Suprapubic skin (tissue), 4 donors: ENCODE measurements at regions not wholly inside any gene's neighbourhood (a gene's known extent, or its start where the extent isn't known, plus 50 kb on each side); places are given as distances from the start of the nearest gene placed in this dataset.

ENCODE experiments used
- CTCF ChIP-seq, 2 donors: fragments of 200-600 bp in 1 of 2; fragments of 450-650 bp in 1 of 2; sonication (generic) in 1 of 2; IDR thresholded peaks; one replicate each; pipeline ENCODE4 v1.5.1; 2016 to 2019; ENCODE audit warnings: antibody characterized with exemption in 2 of 2, mild to moderate bottlenecking in 1 of 2, moderate library complexity in 1 of 2
- EP300 ChIP-seq: sonication (generic); formaldehyde crosslinking; IDR thresholded peaks from one replicate; pipeline ENCODE4 v1.6.1; 2017; ENCODE audit warnings: antibody characterized with exemption
- POLR2A ChIP-seq, 2 donors: fragments of 450-650 bp; IDR thresholded peaks; one replicate each; pipeline ENCODE4 v1.6.1; 2017; ENCODE audit warnings: antibody characterized with exemption in 2 of 2, mild to moderate bottlenecking in 2 of 2, moderate library complexity in 2 of 2
- POLR2AphosphoS5 ChIP-seq, 3 donors: sonication (generic); formaldehyde crosslinking; IDR thresholded peaks; one replicate each; pipeline ENCODE4 v1.6.1; 2017; ENCODE audit warnings: antibody characterized with exemption in 3 of 3

- TF ChIP-seq CTCF (IDR thresholded peaks at IDR 0.05): no peak
- TF ChIP-seq POLR2A (IDR thresholded peaks at IDR 0.05): no peak
- no peak for TF ChIP-seq POLR2AphosphoS5 (IDR thresholded peaks at IDR 0.05)
- no peak for TF ChIP-seq EP300
Measured at GRCh38 chr12:88784166-88784565, 203.9 kb upstream of the KITLG start.
